VCaP (cell line): ENCODE measurements at regions not wholly inside any gene's neighbourhood (a gene's known extent, or its start where the extent isn't known, plus 50 kb on each side); places are given as distances from the start of the nearest gene placed in this dataset.

Experiments
- H3K27ac ChIP-seq: fragments of 450-650 bp; 2 replicates; pipeline ENCODE4 v1.5.1; 2017
- CTCF ChIP-seq: fragments of 450-650 bp; conservative IDR thresholded peaks from 2 replicates; pipeline ENCODE4 v1.5.1; 2017; ENCODE audit warnings: mild to moderate bottlenecking, moderate library complexity

- no peak overlapping the region for H3K27ac ChIP-seq
Observed at GRCh38 chr2:150153646-150154307, 333.7 kb downstream of the RND3 start.

DNA sequence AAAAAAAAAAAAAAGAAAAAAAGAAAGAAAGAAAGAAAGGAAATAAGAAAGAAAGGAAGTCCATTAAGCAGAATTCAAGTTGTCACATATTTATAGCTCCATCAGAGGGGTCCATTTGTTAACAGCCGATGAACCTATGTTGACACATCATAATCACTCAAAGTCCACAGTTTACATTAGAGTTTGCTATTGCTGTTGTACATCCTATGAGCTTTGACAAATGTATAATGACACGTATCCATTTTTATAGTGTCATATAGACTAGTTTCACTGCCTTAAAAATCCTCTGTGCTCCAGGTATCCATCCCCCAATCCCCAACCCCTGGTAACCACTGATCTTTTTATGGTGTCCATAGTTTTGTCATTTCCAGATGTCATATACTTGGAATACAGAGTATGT is 335.2 kb downstream of the RND3 start:
- no peak for TF ChIP-seq CTCF

More at GRCh38 chr2:150153646-150154307, 333.7 kb downstream of the RND3 start:
- no peak for TF ChIP-seq CTCF

GRCh38 chr2:150150144-150150543 is 337.3 kb downstream of the RND3 start:
- no peak for TF ChIP-seq CTCF
- no peak overlapping the region for H3K27ac ChIP-seq

More for the DNA sequence above, 335.2 kb downstream of the RND3 start:
- no peak overlapping the region for H3K27ac ChIP-seq

DNA sequence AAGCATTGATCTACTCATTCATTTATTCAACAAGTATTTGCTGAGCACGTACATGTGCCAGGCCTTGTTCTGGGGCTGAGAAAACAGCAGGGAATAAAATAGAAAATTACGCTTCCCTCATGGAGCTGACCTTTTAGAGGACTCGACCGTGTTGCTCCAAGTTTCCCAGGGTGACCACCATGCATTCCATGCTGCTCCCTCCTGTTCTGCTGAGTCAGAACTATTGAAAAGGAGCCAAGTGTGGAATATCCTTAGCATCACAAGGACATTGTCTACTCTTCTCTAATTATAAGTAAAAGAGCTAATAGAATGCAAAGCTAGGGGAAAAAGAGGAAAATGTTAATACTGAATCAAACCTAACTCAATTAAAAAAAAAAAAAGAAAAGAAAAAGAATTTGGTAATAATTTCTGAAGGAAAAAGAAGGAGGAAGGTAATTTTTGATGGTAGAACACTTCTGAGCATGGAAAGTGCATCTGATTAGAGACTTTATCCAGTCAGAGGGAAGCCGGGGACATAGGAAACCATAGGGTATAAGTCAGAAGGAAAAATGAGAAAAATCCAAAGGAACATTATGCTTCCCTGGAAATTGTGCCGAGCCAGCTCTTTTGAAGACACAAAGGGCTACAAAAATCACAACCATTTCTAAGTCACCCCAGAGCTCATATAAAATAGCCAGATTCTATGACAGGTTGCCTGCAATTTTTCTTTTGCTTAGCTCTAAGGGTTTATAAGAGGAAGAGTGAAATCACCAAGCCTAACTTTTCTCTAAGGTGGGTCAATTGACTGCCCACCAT is 339.4 kb downstream of the RND3 start:
- no peak for TF ChIP-seq CTCF
- no peak overlapping the region for H3K27ac ChIP-seq

DNA sequence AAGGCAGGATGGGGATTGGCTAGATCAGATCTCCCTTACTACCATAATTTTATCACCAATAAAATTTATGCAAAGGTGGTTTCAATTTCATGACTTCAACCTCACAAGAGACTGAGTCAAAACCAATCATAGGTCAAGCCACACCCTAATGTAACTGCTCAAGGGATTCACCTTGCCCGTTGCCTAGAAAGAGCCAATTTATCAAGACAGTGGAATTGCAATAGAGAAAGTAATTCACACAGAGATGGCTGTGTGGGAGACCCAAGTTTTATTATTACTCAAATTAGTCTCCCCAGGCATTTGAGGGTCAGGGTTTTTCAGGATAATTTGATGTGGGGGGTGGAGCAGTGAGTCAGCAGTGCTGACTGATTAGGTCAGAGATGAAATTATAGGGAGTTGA is 340.6 kb downstream of the RND3 start:
- no peak for TF ChIP-seq CTCF
- no peak overlapping the region for H3K27ac ChIP-seq

- H3K27ac ChIP-seq: no peak overlapping the region
- TF ChIP-seq CTCF: no peak
Observed at GRCh38 chr2:150145299-150145692, 342.2 kb downstream of the RND3 start.

DNA sequence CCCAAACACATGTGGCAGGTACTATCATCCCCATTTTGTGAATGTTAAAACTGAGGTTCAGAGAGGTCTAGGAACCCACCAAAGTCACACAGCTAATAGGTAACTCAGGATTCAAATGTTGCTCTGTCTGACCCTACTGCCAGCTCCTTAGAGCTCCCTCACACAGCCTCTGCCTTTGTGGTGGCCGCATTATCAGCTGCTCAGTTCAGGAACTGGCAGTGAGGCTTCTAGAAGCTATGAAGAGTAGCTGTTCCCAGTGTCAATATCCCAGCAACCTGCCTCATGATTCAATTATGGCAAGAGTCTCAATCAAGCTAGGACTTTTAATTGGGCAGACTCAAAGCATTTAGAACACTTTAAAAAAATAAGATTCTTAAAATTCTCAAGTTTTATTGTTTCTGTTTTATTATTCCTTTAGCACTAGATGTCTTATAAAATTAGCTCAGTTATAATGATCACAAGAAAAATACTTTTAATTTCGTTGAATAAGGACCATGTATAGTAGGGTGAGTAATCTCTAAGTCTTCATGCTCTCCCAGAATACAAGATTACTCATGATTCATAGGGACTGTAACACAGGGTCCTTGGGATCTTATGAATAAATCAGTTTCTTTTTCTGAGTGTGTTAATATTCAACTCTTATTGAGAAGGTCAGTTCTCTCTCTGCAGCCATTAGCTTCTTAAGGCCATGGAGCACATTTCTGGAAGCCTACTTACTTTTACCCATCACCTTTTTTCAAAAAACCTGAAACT is 342.7 kb downstream of the RND3 start:
- TF ChIP-seq CTCF: no peak
- no peak overlapping the region for H3K27ac ChIP-seq
